ENCODE measurements at regions not wholly inside any gene's neighbourhood (a gene's known extent, or its start where the extent isn't known, plus 50 kb on each side); places are given as distances from the start of the nearest gene placed in this dataset.
"Not testable (repeated sequence)": the region's sequence is repeated elsewhere in the genome, so short reads cannot be mapped to it uniquely, and the experiment has no call there.

DNA sequence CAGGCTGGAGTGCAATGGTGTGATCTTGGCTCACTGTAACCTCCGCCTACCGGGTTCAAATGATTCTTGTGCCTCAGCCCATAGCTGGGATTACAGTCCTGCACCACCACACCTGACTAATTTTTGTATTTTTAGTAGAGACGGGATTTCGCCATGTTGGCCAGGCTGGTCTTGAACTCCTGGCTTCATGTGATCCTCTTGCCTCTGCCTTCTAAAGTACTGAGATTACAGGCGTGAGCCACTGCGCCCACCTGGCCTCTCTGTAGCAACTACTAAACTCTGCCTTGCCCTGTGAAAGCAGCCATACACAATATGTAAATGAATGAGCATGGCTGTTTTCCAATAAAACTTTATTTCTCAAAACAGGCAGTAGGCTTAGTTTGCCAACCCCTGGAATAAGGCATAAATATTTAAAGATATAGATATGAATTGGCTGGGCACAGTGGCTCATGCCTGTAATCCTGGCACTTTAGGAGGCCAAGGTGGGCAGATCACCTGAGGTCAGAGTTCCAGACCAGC lies 127.9 kb upstream of the ZNF217 start:
- not testable (repeated sequence) for DNase-seq (ENCODE audit: low spot score)

- DNase-seq (ENCODE audit: low spot score), result not testable (repeated sequence)
Measured at GRCh38 chr20:53719171-53719803, 125.6 kb upstream of the ZNF217 start.

GRCh38 chr20:53718142-53719021 lies 124.7 kb upstream of the ZNF217 start:
- DNase-seq (ENCODE audit: low spot score), result no peak

DNA sequence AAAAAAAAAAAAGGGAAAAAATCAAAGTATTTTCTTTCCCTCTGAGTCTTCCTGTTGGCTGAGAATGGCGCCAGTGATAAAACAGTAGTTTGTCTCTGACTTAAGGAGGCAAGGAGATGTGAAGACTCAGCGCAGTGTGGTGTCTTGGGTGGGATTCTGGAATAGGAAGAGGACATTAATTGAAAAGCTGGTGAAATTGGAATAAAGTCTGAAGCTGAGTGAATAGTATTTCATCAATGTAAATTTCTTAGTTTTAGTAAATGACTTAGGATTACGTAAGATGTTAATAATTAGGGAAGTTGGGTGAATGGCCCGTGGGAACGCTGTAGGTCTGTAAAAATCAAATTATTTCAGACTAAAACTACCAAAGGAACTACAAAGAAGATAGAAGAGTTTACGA lies 122.8 kb upstream of the ZNF217 start:
- DNase-seq (ENCODE audit: low spot score), result no peak

DNA sequence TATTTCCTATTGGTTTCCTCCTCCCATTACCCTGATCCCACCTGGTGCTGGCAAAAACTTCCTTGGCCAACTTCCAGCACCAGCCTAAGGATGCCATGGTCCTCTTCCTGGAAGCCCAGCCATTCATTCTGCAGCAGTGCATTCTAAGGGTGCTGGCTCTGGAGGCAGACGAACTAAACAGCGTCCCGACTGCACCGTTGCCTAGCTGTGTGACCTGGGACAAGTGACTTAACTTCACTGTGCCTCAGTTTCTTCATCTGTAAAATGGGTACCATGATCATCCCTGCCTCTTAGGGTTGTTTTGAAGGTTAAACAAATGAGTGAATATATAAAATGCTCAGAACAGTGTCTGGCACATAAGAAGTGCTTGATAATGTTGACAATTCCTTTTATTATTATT lies 120.9 kb upstream of the ZNF217 start:
- DNase-seq (ENCODE audit: low spot score), result no peak

GRCh38 chr20:53713328-53714056 lies 119.9 kb upstream of the ZNF217 start:
- DNase-seq (ENCODE audit: low spot score), result no peak

GRCh38 chr20:53712212-53712977 lies 118.8 kb upstream of the ZNF217 start:
- DNase-seq (ENCODE audit: low spot score), result no peak

- no peak for DNase-seq (ENCODE audit: low spot score)
Measured at GRCh38 chr20:53711333-53712211, 117.9 kb upstream of the ZNF217 start.

GRCh38 chr20:53708129-53708968 lies 114.7 kb upstream of the ZNF217 start:
- DNase-seq (ENCODE audit: low spot score), result no peak

GRCh38 chr20:53707371-53708055 lies 113.9 kb upstream of the ZNF217 start:
- no peak for DNase-seq (ENCODE audit: low spot score)

GRCh38 chr20:53706466-53707370 lies 113.1 kb upstream of the ZNF217 start:
- no peak for DNase-seq (ENCODE audit: low spot score)

DNA sequence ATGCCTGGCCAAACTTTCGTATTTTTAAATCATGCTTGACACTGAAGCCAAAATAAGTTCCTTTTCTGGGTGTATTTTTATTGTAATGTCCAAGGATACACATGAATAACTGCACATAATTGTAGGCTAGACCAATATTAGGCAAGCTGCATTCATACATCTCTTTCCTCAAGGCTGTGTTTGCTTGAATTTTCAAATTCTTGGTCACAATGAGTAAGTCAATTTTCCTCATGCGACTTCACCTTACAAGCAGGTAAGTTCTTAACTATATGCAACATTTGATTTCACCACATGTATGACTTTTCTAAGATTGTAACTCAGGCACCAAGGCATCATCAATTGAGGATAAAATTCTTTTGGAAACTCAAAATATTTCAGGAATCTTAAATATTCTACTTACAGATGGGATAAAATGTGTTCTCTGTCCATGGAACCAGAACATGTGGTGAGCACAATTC lies 112.4 kb upstream of the ZNF217 start:
- DNase-seq (ENCODE audit: low spot score), result no peak

- no peak for DNase-seq (ENCODE audit: low spot score)
Measured at GRCh38 chr20:53702617-53703016, 109.0 kb upstream of the ZNF217 start.

DNA sequence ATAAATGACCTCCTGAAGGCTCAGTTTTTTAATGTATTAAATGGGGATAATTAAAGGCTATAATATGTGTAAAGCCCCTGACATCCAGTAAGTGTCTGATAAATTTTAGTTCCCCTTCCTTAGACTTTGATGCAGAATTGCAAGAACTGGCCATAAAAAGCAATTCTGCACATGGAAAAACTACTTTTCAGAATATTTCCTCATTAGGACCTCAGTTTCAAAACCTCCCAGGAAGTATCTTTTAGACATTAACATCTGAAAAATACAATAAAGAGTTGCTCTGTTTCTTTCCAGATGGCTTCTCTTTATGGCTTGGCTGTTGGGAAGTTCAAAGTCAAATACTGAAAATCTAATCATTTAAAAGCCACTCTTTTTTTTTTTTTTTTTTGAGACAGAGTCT lies 106.3 kb upstream of the ZNF217 start:
- DNase-seq (ENCODE audit: low spot score), result no peak

DNA sequence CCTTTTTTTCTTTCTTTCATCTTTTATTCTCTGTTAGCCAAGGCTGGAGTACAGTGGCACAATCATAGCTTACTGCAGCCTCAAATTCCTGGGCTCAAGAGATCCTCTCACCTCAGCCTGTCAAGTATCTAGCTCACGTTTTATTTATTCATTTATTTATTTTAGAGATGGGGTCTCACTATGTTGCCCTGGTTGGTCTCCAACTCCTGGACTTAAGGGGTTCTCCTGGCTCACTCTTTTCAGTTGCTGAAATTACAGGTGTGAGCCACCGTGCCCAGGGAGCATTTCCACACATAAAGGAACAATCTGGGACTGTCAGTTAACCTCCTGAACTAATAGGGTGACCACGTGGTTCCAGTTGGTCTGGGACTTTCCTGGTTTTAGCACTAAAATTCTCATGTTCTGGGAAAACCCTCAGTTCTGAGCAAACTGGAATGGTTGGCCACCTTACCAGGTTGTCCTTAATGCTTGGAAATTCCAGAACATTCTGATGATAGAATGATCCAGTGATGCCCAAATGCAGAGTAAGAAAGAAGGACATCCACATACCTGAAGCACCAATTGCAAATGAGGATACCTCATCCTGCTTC lies 105.5 kb upstream of the ZNF217 start:
- DNase-seq (ENCODE audit: low spot score), result no peak

GRCh38 chr20:53698371-53698978 lies 104.8 kb upstream of the ZNF217 start:
- DNase-seq (ENCODE audit: low spot score), result no peak

DNA sequence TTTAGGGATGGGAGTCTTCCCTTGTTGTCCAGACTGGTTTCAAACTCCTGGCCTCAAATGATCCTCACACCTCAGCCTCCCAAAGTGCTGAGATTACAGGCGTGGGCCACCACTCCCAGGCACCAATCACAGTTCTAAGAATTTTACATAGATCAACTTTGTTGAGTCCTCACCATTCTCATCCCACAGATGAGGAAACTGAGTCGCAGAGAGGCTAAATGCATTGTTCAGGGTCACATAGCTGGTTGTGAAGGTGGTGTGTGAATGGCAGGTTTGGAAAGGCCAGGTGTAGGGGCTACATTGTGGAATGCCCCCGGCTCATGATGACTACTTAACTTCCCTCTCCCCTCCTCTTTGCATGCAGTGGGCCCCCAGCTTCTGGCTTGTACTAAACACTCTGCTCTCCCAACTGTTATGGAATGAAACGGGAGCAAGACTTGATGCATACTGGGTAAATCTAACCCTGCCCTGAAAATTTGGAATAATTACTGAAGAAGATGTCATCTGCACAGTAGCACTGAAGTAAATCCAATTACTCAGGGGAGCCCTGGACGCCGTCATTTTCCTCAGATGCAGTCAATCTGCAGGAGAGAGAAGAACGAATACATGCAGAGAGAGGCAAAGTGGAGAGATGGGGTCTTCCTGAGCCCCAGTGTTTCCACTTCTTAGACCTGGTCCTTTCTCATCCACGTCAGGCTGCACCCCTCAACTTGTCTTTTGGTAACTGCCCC lies 102.3 kb upstream of the ZNF217 start:
- no peak for DNase-seq (ENCODE audit: low spot score)
